Effector memory CD4-positive, alpha-beta T cell (primary cell): ENCODE measurements at regions not wholly inside any gene's neighbourhood (a gene's known extent, or its start where the extent isn't known, plus 50 kb on each side); places are given as distances from the start of the nearest gene placed in this dataset.
"Not testable (repeated sequence)": the region's sequence is repeated elsewhere in the genome, so short reads cannot be mapped to it uniquely, and the experiment has no call there.

ENCODE experiments used
- DNase-seq, 3 donors: peaks; one replicate each; pipeline ENCODE4 v3.0.0-alpha.2; 2020
- H3K27ac ChIP-seq: 2 replicates; pipeline ENCODE4 v1.7.0; 2013; ENCODE audit warnings: mild to moderate bottlenecking, low read length, moderate library complexity; ENCODE audit not compliant: insufficient read depth, poor library complexity, severe bottlenecking
- H3K27me3 ChIP-seq: replicated peaks from 2 replicates; pipeline ENCODE4 v1.7.0; 2013; ENCODE audit warnings: mild to moderate bottlenecking, low read length; ENCODE audit not compliant: insufficient read depth, control insufficient read depth, poor library complexity, severe bottlenecking
- H3K36me3 ChIP-seq: 2 replicates; pipeline ENCODE4 v1.7.0; 2013; ENCODE audit warnings: mild to moderate bottlenecking, low read length, moderate library complexity; ENCODE audit not compliant: control insufficient read depth, insufficient read depth
- H3K4me1 ChIP-seq: 2 replicates; pipeline ENCODE4 v1.7.0; 2013; ENCODE audit warnings: low read length, mild to moderate bottlenecking; ENCODE audit not compliant: control insufficient read depth, insufficient read depth, poor library complexity, severe bottlenecking
- H3K4me3 ChIP-seq: 2 replicates; pipeline ENCODE4 v1.7.0; 2013; ENCODE audit warnings: low read length, low read depth, mild to moderate bottlenecking; ENCODE audit not compliant: insufficient read depth, poor library complexity, severe bottlenecking
- H3K9me3 ChIP-seq: 2 replicates; pipeline ENCODE4 v1.7.0; 2013; ENCODE audit warnings: mild to moderate bottlenecking, low read length, moderate library complexity; ENCODE audit not compliant: control insufficient read depth

DNA sequence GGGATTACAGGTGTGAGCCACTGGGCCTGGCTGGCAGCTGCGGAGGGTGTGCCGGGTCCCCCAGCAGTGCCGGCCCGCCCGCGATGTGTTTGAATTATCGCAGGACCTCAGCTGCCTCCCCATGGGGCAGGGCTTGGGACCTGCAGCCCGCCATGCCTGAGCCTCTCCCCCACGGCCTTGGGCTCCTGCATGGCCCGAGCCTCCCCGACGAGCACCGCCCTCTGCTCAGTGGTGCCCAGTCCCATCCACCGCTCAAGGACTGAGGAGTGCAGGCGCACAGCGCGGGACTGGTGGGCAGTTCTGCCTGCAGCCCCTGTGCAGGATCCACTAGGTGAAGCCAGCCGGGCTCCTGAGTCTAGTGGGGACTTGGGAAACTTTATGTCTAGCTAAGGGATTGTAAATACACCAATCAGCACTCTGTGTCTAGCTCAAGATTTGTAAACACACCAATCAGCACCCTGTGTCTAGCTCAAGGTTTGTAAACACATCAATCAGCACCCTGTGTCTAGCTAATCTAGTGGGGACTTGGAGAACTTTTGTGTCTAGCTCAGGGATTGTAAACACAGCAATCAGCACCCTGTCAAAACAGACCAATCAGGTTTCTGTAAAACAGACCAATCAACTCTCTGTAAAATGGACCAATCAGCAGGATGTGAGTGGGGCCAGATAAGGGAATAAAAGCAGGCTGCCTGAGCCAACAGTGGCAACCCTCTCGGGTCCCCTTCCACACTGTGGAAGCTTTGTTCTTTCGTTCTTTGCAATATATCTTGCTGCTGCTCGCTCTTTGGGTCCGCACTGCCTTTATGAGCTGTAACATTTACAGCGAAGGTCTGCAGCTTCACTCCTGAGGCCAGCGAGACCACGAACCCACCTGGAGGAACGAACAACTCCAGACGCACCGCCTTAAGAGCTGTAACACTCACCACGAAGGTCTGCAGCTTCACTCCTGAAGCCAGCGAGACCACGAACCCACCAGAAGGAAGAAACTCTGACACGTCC lies 287.8 kb downstream of the ALG10 start:
- H3K9me3 ChIP-seq, H3K27ac ChIP-seq, H3K4me3 ChIP-seq, H3K27me3 ChIP-seq, H3K4me1 ChIP-seq, DNase-seq, H3K36me3 ChIP-seq: not testable (repeated sequence)

DNA sequence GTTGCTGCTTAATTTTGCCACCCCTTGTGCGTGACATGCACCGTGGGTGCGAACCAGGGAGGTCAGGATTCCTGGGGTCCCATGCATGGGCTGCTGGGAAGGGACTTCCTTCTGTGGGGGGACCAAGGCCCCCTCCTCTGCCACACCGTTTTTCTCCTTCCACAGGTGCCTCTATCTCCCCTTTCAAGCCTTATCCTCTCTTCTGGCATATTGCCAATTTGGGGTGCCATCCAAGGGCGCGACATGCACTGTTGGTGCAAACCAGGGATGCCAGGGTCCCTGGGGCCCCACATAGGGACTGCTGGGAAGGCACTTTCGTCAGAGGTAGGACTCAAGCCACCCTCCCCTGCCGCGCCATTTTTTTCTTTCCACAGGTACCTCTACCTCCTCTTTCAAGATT lies 289.0 kb downstream of the ALG10 start:
- Histone ChIP-seq H3K27me3 (no peaks in the 10 kb centered on the region), H3K9me3 (peaks cover 2% of the 10 kb centered on the region), H3K36me3 (no peaks in the 10 kb centered on the region), H3K4me1 (no peaks in the 10 kb centered on the region), H3K27ac (no peak overlapping the region), H3K4me3 (no peak overlapping the region)
- no peak for DNase-seq

DNA sequence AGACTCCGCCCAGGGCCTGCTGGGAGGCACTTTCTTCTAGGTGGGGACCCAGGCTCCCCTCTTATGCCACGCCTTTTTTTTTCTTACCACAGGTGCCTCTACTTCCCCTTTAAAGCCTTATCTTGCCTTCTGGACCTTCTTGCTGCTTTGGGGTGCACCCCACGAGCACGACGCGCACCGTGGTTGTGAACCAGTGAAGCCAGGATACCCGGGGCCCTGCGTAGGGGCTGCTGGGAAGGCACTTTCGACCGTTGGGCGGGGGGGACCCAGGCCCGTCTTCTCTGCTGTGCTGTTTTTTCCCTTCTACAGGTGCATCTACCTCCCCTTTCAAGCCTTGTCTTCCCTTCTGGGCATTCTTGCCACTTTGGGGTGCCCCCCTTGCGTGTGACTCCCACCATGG lies 305.4 kb downstream of the ALG10 start:
- no peak overlapping the region for H3K4me3 ChIP-seq
- no peaks in the 10 kb centered on the region for H3K36me3 ChIP-seq
- H3K27ac ChIP-seq, result no peak overlapping the region
- H3K4me1 ChIP-seq, result no peaks in the 10 kb centered on the region
- H3K27me3 ChIP-seq, result no peaks in the 10 kb centered on the region
- no peaks in the 10 kb centered on the region for H3K9me3 ChIP-seq
- DNase-seq, result no peak

GRCh38 chr12:34333337-34333736 lies 311.0 kb downstream of the ALG10 start:
- no peak for DNase-seq
- H3K36me3 ChIP-seq, result no peaks in the 10 kb centered on the region
- no peaks in the 10 kb centered on the region for H3K9me3 ChIP-seq
- no peaks in the 10 kb centered on the region for H3K27me3 ChIP-seq
- H3K27ac ChIP-seq, result no peak overlapping the region
- H3K4me3 ChIP-seq, result no peak overlapping the region
- H3K4me1 ChIP-seq, result no peaks in the 10 kb centered on the region

- Histone ChIP-seq H3K9me3 (no peaks in the 10 kb centered on the region), H3K27me3 (no peaks in the 10 kb centered on the region), H3K4me1 (no peaks in the 10 kb centered on the region), H3K4me3 (no peak overlapping the region), H3K36me3 (no peaks in the 10 kb centered on the region), H3K27ac (no peak overlapping the region)
- DNase-seq, result no peak
These were observed 312.2 kb downstream of the ALG10 start for GRCh38 chr12:34334538-34334937.

- H3K4me1 ChIP-seq, result no peaks in the 10 kb centered on the region
- H3K27ac ChIP-seq, result no peak overlapping the region
- H3K4me3 ChIP-seq, result no peak overlapping the region
- H3K27me3 ChIP-seq, result no peaks in the 10 kb centered on the region
- H3K9me3 ChIP-seq, result no peaks in the 10 kb centered on the region
- H3K36me3 ChIP-seq, result no peaks in the 10 kb centered on the region
- DNase-seq, result no peak
These were observed 312.9 kb downstream of the ALG10 start for GRCh38 chr12:34334953-34335743.

- no peak for DNase-seq
- no peaks in the 10 kb centered on the region for H3K9me3 ChIP-seq
- no peaks in the 10 kb centered on the region for H3K4me1 ChIP-seq
- no peaks in the 10 kb centered on the region for H3K27me3 ChIP-seq
- no peak overlapping the region for H3K27ac ChIP-seq
- no peak overlapping the region for H3K4me3 ChIP-seq
- H3K36me3 ChIP-seq, result no peaks in the 10 kb centered on the region
These were observed 313.5 kb downstream of the ALG10 start for GRCh38 chr12:34335819-34336262.

- H3K27me3 ChIP-seq, result no peaks in the 10 kb centered on the region
- no peaks in the 10 kb centered on the region for H3K36me3 ChIP-seq
- no peaks in the 10 kb centered on the region for H3K9me3 ChIP-seq
- H3K4me1 ChIP-seq, result no peaks in the 10 kb centered on the region
- no peak overlapping the region for H3K27ac ChIP-seq
- no peak for DNase-seq
- H3K4me3 ChIP-seq, result no peak overlapping the region
These were observed 314.5 kb downstream of the ALG10 start for GRCh38 chr12:34336619-34337465.

DNA sequence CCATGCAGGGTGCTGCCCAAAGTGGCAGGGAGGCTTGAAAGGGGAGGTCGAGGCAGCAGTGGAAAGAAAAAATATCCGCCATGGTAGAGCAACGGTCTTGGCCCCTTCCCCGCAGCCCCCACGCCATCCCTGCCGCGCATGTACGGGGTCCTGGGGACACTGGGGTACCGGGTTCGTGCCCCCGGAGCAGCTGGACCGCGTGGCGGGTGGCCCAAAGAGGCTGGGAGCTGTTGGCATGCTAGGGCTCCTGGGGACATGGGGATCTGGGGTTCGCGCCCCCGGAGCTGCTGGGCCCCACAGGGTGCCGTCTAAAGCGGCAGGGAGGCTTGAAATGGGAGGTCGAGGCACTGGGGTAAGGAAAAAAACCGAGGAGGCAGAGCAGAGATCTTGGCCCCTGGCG lies 316.5 kb downstream of the ALG10 start:
- DNase-seq, result no peak
- Histone ChIP-seq H3K4me1 (no peaks in the 10 kb centered on the region), H3K36me3 (no peaks in the 10 kb centered on the region), H3K4me3 (no peak overlapping the region), H3K9me3 (no peaks in the 10 kb centered on the region), H3K27me3 (no peaks in the 10 kb centered on the region), H3K27ac (no peak overlapping the region)
